ENCODE measurements at regions not wholly inside any gene's neighbourhood (a gene's known extent, or its start where the extent isn't known, plus 50 kb on each side); places are given as distances from the start of the nearest gene placed in this dataset.
"Not testable (repeated sequence)": the region's sequence is repeated elsewhere in the genome, so short reads cannot be mapped to it uniquely, and the experiment has no call there.

DNA sequence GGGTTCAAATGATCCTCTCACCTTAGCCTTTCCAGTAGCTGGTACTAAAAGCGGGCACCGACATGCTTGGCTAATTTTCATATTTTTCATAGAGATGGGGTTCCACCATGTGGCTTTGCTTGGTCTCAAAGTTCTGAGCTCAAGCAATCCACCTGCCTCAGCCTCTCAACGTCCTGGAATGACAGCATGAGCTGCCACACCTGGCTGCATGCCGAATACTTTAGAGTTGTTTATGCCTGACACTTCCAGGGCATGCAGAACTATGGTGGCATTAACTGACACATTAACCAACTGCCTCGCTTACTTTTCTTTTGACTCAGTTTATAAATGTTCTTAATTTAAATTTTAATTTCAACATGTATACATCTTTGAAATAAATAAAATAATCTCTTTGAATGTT is 135.8 kb downstream of the CCDC74A start:
- H3K4me1 ChIP-seq (ENCODE audit: control insufficient read depth, insufficient read depth, low read length); H3K4me3 Mint-ChIP-seq; H3K27ac ChIP-seq (ENCODE audit: low read length); H3K9me3 ChIP-seq (ENCODE audit: control insufficient read depth, insufficient read depth, low read length); H3K9me3 Mint-ChIP-seq; H3K4me3 ChIP-seq (ENCODE audit: low read length); H3K27ac Mint-ChIP-seq; H3K36me3 Mint-ChIP-seq; H3K36me3 ChIP-seq (ENCODE audit: control insufficient read depth, insufficient read depth, low read length); DNase-seq; ATAC-seq; H3K4me1 Mint-ChIP-seq; H3K27me3 ChIP-seq (ENCODE audit: control insufficient read depth, insufficient read depth, low read length); intact Hi-C loops (cut with micrococcal nuclease): not testable (repeated sequence)
- H3K27me3 Mint-ChIP-seq (ENCODE audit: low read depth in 2 of 2) = peaks cover 27 to 50% of the 10 kb centered on the region in 2 donors
- WGBS (ENCODE audit: insufficient coverage) = 72% methylated on average over 4 of the region's 5 CpGs

DNA sequence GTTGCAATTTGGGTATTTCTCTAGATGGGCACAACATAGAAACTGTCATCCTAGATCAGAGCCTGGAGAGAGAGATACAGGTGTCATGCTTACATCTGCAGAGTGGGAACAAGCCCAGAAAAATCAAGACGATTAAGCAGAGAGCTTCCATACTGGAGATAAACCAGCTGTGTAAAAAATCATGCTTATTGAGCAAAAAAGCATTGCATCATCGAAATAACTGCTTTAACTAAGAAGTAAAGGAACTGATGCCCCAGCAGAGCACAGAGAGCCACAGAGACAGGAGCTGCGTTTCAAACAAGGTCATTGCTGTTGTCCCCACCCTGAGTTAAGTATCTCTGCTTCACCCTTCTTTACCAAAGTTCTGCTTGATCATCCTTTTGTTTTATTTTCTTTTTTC is 138.0 kb downstream of the CCDC74A start:
- H3K9me3 ChIP-seq (ENCODE audit: control insufficient read depth, insufficient read depth, low read length); H3K27ac Mint-ChIP-seq; H3K4me3 ChIP-seq (ENCODE audit: low read length); H3K36me3 ChIP-seq (ENCODE audit: control insufficient read depth, insufficient read depth, low read length); H3K27ac ChIP-seq (ENCODE audit: low read length); H3K4me1 ChIP-seq (ENCODE audit: control insufficient read depth, insufficient read depth, low read length); H3K4me1 Mint-ChIP-seq; DNase-seq; H3K9me3 Mint-ChIP-seq; H3K4me3 Mint-ChIP-seq; H3K27me3 ChIP-seq (ENCODE audit: control insufficient read depth, insufficient read depth, low read length); ATAC-seq; H3K36me3 Mint-ChIP-seq; intact Hi-C loops (cut with micrococcal nuclease): not testable (repeated sequence)
- WGBS (ENCODE audit: insufficient coverage) = 75% methylated on average over 3 of the region's 3 CpGs
- H3K27me3 Mint-ChIP-seq (ENCODE audit: low read depth in 2 of 2) = peaks cover 30 to 46% of the 10 kb centered on the region in 2 donors

GRCh38 chr2:131668794-131669540 is 141.3 kb downstream of the CCDC74A start:
- intact Hi-C loops (cut with micrococcal nuclease); H3K27ac ChIP-seq (ENCODE audit: low read length); ATAC-seq; H3K4me3 Mint-ChIP-seq; H3K9me3 ChIP-seq (ENCODE audit: control insufficient read depth, insufficient read depth, low read length); H3K27ac Mint-ChIP-seq; H3K9me3 Mint-ChIP-seq; H3K4me3 ChIP-seq (ENCODE audit: low read length); H3K4me1 Mint-ChIP-seq; DNase-seq; H3K36me3 ChIP-seq (ENCODE audit: control insufficient read depth, insufficient read depth, low read length); H3K36me3 Mint-ChIP-seq: not testable (repeated sequence)
- H3K27me3 Mint-ChIP-seq (ENCODE audit: low read depth in 2 of 2) = peaks cover 20 to 21% of the 10 kb centered on the region in 2 donors
- peaks cover 15% of the 10 kb centered on the region for H3K27me3 ChIP-seq (ENCODE audit: control insufficient read depth, insufficient read depth, low read length)
- 80% methylated on average over 4 of the region's 5 CpGs for WGBS (ENCODE audit: insufficient coverage)
- peaks cover 19% of the 10 kb centered on the region for H3K4me1 ChIP-seq (ENCODE audit: control insufficient read depth, insufficient read depth, low read length)

GRCh38 chr2:131671841-131672470 is 144.3 kb downstream of the CCDC74A start:
- intact Hi-C loops (cut with micrococcal nuclease) = loop anchor here (2.0 to 10.0 kb wide), 2 partner anchors 259 to 517 kb away; no protein-coding TSS in a partner anchor
- Mint-ChIP-seq H3K27me3 (ENCODE audit: low read depth in 2 of 2) (peaks cover 21 to 30% of the 10 kb centered on the region in 2 donors), H3K4me1 (peaks cover 6 to 10% of the 10 kb centered on the region in 2 donors)
- not testable (repeated sequence) for ATAC-seq; H3K9me3 ChIP-seq (ENCODE audit: control insufficient read depth, insufficient read depth, low read length); H3K4me3 Mint-ChIP-seq; H3K36me3 ChIP-seq (ENCODE audit: control insufficient read depth, insufficient read depth, low read length); DNase-seq; H3K27ac Mint-ChIP-seq; H3K27ac ChIP-seq (ENCODE audit: low read length); H3K9me3 Mint-ChIP-seq; H3K36me3 Mint-ChIP-seq; H3K4me3 ChIP-seq (ENCODE audit: low read length)
- H3K27me3 ChIP-seq (ENCODE audit: control insufficient read depth, insufficient read depth, low read length) = peaks cover 23% of the 10 kb centered on the region
- peaks cover 21% of the 10 kb centered on the region for H3K4me1 ChIP-seq (ENCODE audit: control insufficient read depth, insufficient read depth, low read length)
- WGBS (ENCODE audit: insufficient coverage) = 63% methylated on average over 28 of the region's 28 CpGs

GRCh38 chr2:131672471-131673399 is 145.0 kb downstream of the CCDC74A start:
- TF ChIP-seq CTCF (IDR thresholded peaks at IDR 0.05) = peak; percentile 70
- not testable (repeated sequence) for H3K9me3 Mint-ChIP-seq; H3K9me3 ChIP-seq (ENCODE audit: control insufficient read depth, insufficient read depth, low read length); H3K27ac ChIP-seq (ENCODE audit: low read length); H3K36me3 ChIP-seq (ENCODE audit: control insufficient read depth, insufficient read depth, low read length); H3K4me3 Mint-ChIP-seq; H3K4me3 ChIP-seq (ENCODE audit: low read length); H3K27ac Mint-ChIP-seq; H3K36me3 Mint-ChIP-seq
- DNase-seq = peak; percentile 52 to 71
- intact Hi-C loops (cut with micrococcal nuclease) = loop anchor here (2.0 to 10.0 kb wide), 2 partner anchors 260 to 518 kb away; no protein-coding TSS in a partner anchor
- 12% methylated on average over 38 of the region's 38 CpGs for WGBS (ENCODE audit: insufficient coverage)
- H3K4me1 ChIP-seq (ENCODE audit: control insufficient read depth, insufficient read depth, low read length) = peaks cover 21% of the 10 kb centered on the region
- Mint-ChIP-seq H3K4me1 (peaks cover 6 to 10% of the 10 kb centered on the region in 2 donors), H3K27me3 (ENCODE audit: low read depth in 2 of 2) (peaks cover 25 to 33% of the 10 kb centered on the region in 2 donors)
- peaks cover 23% of the 10 kb centered on the region for H3K27me3 ChIP-seq (ENCODE audit: control insufficient read depth, insufficient read depth, low read length)
- ATAC-seq = peak; percentile 87 to 93 (median 89)
